Amygdala (tissue), 56 donors: ENCODE measurements at regions not wholly inside any gene's neighbourhood (a gene's known extent, or its start where the extent isn't known, plus 50 kb on each side); places are given as distances from the start of the nearest gene placed in this dataset.
"Not testable (repeated sequence)": the region's sequence is repeated elsewhere in the genome, so short reads cannot be mapped to it uniquely, and the experiment has no call there.

Source experiments
- DNase-seq, 56 donors: peaks; one replicate each; lab custom pipeline; 2025; lab: John Stamatoyannopoulos, UW

DNA sequence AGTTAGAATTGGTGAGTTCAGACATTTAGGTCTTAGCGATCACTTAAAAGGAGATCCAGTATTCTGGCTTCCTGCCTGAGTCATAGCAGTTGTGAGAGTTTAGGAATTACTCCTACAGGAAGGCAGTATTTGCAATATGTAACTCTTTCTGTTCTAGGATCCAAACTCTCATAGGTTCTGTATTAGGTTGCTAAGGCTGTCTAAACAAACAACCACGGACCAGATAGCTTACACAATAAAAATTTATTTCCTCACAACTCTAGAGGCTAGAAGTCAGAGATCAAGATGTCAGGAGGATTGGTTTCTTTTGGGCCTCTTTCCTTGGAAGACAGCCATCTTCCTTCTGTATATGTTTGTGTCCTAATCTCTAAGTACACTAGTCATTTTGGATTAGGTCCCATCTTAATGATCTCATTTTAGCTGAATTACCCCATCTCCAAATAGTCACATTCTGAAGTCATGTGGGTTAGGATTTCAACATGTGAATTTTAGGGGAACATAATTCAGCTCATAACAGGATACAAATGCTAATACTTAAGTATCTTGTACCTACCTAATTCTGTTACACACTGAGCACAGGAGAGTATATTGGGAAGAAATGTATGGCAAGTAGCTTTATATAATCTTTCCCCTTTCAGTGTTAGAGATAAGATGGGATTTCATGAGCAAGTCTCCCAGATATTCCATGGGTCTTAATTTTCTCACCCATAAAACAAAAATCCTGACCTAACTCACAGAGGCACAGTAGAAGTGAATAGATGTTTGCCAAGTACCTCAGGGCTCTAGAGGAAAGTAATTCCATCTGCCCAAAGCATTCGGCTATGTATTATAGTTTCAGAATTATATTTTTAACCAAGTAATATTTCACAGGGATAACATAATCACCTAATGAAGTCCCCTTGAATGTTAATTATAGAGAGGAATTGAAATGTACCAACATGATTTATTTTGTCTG is 144.4 kb downstream of the PTBP2 start:
- DNase-seq, result no peak

DNA sequence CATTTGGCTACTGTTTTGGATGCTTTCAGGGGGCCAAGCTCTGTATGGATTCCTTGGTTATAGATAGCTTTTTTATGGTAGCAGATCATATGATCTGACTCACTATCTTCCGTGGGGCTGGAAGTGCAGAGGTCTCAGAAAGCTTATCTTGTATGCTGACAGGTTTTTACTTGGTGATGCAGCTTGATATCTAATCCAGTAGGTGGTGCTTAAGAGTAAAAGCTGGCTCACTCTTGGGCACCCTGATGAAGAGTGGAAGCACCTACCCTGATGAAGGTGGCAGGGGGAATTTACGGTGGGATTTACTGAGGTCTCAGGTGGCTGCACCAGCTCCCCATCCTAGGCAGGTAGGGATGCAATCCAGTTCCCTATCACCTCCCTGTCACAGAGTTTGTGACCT is 151.2 kb downstream of the PTBP2 start:
- no peak for DNase-seq

DNA sequence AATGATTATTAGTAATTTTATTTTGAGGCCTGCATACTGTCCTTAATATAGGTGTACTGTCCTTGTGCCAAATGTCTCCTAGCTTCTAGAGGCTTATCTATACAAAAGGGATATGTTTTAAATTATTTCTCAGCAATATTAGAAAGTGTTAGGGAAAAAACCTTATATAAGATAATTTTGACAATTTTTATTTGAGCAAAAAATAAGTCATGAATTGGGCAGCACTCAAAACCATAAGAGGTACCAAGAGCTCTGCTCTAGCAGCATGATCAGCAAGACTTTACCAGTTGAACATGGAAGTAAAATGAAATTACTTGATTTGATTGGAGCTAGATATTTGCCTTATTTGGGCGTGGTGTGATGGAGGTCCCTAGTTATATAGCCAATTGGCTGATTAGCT is 157.1 kb downstream of the PTBP2 start:
- DNase-seq, result no peak

DNA sequence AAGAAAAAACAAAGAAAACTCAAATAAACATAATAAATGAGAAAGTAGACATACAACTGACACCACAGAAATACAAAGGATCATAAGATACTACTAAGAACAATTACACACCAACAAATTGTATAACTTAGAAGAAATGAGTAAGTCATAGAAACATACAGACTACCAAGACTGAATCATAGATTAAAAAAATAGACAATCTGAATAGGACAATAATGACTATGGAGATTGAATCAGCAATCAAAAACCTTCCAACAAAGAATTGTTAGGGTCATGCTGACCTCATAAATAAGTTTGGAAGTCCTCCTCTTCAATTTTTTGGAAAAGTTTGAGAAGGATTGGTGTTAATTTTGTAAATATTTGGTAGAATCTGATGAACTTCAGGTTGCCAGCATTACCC is 159.0 kb downstream of the PTBP2 start:
- DNase-seq, result no peak

DNA sequence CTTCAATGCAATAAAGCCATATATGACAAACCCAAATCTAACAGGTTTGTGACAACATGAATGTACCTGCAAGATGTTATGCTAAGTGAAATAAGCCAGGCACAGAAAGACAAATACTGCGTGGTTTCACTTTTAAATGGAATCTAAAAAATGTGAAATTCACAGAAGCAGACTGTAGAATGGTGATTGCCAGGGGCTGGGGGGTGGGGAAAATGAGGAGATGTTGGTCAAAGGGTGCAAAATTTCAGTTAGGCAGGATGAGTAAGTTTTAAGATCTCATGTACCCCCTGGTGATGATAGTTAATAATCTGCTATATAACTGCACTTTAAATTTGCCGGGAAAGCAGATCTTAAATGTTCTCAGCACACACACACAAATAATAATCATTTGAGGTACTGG is 160.5 kb downstream of the PTBP2 start:
- DNase-seq, result no peak

DNA sequence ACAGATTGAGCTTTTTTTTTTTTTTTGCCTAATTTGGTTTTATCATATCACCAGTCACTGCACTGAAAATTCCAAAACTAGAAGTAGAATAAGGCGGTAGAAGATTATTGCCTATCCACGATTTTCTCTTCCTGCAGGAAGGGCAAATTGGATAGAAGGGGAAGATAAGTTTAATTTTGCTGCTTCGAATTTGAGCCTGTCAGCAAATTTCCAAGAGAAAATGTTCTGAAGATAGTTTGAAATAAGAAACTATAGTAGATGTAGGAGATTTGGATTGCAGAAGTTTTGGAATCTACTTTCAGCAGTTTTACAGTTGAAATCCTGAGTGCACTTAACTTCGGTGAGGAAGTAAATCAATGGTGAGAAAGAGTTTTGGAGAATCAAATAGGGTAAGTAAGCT is 164.9 kb downstream of the PTBP2 start:
- DNase-seq, result no peak

DNA sequence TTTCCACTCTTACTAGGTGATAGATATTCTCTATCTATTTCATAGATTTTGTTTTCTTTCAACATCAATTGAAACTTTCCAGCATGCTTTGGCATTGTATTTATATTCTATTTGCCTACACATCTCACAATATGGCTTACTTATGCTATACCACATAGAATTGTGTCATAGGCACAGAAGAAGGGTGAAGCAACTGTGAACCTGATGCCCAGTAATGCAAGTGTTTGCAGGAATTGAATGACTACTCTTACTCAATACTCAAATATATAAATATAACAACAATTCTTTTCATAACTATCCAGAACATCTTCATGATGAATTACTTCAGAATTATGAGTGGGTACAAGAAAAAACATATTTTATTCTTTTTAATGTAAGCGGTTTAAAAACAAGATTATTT is 165.9 kb downstream of the PTBP2 start:
- DNase-seq, result no peak

DNA sequence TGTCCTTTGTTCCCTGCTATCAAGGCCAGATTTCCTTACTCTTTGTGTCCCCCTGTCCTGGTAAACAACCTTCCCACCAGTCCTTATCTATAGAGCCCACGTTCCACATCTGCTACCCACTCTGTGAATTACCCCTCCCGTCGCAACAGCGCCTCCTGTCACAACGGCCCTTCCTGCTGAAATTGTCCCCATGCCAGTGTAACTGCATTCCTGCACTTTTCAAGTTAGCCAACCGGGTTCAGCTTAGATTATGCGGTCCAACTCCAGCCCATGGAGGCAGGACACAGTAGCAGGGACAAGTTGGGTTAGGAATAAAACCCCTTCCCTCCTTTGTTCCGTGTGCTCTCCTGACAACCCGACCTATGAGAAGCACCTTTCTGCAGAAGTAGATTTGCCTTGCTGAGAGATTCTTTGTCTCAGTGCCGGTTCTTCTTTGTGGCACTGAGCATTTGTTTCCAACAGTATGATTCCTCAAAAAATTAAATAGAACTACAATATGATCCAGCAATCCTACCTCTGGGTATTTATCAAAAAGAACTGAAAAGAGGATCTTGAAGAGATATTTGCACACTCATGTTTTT is 180.3 kb downstream of the PTBP2 start:
- DNase-seq, result no peak

DNA sequence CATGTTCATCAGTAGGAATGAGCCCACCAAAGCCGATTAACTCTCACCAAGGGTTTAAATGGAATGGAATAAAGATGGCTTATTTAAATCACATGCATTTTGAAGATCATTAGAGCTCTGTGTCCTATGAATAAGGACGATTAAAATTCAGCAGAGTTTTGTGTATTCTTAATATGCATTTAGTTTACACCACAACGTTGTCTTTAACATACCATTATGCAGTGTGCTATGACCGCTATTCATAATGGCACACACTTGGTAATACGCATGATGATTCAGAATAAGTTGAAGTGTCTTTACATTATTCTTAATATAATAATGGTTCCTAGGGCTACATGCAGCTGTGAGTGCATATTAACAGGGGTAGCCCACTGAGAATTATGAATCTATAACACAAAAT is 190.7 kb downstream of the PTBP2 start:
- no peak for DNase-seq

DNA sequence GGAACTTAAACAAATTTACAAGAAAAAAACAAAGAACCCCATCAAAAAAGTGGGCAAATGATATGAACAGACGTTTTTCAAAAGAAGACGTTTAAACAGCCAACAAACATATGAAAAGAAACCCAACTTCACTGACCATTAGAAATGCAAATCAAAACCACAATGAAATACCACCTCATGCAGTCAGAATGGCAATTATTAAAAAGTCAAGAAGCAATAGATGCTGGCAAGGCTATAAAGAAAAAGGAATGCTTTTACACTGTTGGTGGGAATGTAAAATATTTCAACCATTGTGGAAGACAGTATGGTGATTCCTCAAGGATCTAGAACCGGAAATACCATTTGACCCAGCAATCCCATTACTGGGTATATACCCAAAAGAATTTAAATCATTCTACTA is 194.1 kb downstream of the PTBP2 start:
- not testable (repeated sequence) for DNase-seq

DNA sequence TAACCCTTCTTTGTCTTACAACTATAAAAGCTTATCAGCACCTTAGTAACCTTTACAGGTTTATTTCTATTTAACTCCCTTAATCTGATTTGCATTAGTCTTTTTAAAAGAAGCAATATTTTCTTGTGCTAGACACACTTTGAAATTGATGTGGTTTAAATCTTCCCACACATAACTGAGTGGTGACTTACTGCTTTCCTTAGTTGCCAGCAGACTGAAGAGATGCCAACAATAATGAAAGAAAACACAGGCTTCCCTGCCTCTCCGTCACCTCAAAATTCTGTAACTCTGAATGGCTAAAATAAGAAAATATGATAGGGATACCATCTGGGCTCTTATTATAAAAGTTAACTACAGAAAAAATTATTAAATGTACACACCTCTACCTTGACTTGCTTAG is 196.8 kb downstream of the PTBP2 start:
- no peak for DNase-seq

DNA sequence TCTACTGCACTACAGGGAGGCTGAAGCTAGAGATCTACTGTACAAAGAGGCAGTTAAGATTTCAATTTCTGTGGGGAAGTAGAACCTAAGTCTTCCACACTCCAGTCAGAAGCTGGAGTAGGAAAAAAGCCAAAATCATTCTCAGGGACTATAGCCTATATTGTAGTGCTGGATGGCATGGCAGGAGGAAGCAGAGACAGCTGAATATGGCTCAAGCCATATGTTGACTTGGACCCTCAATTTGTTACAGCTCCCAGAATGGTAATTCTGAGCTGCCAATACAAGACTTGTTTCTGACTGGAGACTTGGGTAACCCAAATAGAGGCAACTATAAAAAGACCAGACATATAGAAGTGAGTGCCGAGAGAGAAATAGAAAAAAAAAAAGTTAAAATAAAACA is 200.6 kb downstream of the PTBP2 start:
- no peak for DNase-seq

DNA sequence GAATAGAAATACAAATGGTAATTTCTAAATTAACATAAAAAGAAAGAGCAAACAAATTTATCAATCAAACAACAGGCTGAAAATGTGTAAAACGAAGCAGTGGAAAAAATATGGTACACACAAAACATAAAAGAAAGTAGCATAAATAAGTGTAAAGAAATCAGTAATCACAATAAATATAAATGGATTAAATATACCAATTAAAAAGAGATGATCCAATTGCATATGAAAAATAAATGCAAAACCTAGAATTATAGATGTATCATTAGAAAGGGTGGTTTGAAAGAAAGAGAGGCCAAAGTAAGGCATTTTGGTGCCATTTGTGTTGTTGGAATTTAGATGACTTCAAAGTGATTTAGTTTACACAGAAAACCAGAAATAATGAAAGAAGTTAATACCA is 202.2 kb downstream of the PTBP2 start:
- no peak for DNase-seq

DNA sequence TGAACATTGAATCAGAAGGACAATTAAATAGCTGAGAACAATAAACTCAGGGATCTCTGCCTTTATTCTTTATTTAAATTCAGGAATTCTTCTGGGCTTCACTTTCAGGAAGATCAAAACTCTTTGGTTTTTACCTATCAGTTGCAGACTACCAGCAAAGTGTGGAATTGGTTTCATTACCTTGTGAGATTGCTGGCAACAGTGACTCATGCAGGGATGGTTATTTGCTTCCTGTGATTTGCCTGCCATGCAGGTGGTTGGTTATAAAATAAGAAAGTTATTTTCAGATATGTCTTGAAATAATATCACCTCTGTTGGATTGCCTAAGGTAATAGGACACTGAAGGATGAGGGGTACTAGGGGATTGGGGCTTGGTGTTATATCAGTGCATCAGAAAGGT is 204.6 kb downstream of the PTBP2 start:
- no peak for DNase-seq

DNA sequence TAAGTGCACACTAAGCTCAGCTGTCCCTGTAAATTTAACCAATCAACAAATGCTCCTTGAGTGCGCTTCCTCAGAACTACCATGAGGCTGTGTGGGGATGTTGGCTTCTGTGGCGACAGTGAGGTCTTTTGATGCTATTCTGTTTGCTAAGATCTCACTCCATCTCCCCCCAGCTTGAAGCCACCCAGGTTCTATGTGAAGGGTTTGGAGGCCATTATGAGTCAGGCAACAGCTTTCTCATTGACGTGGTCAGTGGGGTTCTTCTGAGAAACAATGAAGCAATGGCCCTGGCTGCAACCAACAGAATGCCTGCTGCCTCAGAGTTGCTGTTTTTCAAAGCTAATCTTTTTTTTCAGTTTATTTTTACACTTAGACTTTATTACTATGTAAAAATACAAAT is 205.5 kb downstream of the PTBP2 start:
- no peak for DNase-seq

DNA sequence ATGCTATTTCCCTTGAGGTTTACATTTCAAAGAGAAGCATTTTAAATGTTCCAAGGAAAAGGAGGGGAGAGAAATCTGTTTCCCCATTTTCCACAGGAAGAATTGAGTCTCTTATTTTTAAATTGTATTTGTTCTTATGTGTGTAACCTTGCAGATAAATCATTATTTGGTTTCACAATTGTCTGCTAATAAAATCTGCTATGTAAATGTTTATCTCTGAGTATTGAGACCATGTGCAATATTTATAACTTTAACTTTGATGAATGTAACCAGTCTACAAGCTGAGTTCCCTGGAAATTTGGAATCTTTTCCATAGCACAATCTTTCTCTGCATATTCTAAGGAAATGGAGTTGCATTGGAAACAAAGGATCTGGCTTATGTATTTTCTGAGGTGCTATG is 209.6 kb downstream of the PTBP2 start:
- no peak for DNase-seq

DNA sequence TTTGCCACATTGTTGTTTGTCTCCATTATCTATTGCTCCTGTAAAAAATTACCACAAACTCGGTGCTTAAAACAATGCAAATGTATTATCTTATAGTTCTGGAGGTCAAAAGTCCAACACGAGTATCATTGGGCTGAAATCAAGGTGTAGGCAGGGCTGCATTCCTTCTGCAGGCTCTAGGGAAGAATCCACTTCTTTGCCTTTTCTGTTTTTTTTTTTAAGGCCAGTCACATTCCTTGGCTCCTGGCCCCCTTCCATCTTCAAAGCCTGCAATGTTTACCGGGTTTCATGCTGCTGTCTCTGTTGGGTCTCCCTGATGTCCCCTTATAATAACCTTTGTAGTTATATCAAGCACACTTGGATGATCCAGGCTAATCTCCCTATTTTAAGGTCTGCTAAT is 212.7 kb downstream of the PTBP2 start:
- DNase-seq, result no peak

DNA sequence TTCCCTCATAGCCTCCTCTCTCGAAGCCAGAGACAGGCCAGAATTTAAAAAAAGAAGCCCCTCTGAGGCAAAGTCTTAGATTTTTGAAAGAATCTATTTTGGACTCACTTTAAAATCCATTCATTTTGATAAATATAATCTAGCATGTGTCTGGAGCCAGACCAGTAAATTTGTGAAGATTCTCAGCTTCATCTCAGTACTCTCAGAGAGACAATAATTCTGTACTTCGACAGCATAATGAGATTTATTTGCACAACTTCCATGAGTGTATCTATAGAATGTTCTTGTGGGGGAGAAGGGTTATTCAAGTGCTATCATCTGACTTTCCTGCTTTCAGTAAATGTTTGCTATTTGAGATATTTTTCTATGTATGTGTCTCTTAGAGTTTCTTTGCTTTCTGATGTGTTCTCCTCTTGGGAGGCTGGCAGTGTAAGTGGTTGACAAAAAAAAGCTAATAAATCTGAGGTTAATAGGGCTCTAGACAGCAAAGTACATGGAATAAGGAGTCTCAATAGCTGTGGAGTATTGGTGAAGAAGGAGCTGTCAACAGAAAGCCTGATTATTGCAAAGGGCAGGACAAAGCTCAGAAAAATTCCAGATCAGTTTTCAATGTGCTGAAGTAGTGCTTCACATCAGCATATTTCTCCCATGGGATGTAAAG is 223.0 kb downstream of the PTBP2 start:
- no peak for DNase-seq

DNA sequence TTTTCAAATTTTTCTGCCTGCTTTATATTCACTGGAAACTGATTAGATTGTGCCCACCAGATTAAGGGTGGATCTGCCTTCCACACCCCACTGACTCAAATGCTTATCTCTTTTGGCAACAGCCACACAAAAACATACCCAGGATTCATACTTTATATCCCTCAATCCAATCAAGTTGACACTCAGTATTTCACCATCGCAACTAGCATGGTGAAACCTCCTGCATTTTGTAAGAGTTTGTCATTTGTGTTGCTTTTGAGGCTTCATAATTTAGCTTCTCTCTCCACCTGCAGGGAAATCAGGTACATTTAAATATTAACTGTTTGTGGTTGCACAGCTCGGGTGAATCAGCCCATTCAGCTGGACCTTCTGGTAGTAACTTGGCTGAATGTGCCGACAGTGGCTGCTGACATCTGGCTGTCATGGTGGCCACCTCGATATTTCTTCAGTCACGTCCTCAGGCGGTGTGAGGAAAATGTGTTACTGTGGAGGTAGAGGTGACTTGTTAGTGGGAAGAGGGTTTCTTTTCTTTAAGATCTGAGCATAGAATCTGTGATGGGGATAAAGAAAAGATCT is 224.0 kb downstream of the PTBP2 start:
- no peak for DNase-seq

DNA sequence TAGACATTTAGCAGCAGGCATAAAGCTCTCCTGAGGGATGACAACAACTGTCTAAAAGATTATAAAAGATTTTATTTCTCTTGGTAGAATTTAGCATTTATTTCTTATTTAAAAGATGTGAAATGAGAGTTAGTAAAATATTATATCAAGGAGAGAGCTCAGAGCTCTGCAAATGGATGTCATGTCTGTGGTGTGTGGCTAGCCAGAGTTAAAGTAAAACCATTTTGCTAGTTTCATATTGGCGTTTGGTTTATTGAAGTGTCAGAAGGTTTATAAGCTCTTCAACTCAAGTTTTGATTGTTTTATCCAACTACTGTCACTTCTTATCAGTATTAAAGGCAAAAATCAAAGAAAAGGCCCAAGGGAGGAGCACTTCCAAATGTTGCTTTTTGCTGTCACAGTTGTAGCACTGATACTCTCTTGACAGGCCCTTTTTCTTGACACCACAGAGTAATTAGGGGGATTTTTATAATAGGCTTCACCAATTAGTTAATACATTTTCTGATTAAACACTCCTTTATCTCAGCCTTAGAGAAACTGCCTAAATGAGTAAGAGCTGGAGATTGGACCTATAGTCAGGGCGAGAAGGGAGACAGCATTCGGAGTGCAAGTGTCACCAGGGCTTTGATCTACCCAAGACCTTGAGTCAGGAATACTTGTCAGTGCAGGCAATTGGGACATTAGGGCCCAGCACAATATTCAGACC is 233.9 kb downstream of the PTBP2 start:
- no peak for DNase-seq

DNA sequence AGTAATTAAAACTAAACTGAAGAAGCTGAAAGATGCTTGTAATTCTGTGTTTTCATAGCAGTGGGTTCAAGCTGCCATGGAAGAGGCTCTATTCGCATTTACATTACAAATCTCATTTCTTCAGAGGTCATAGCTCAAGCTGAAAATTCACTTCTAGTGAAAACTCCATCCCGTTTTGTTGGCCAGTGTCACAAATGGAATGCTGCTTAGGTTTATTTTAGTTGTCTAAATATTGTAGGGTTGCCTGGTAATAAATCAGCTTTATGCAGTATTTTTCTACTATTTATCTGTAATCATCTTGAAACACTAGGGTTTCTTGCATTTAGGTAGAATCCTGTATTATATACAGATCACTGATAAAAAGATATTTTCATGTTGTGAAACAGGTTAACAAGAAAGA is 240.6 kb downstream of the PTBP2 start:
- no peak for DNase-seq
